ENCODE measurements at regions not wholly inside any gene's neighbourhood (a gene's known extent, or its start where the extent isn't known, plus 50 kb on each side); places are given as distances from the start of the nearest gene placed in this dataset.
A peak's percentile ranks its signal among the peaks of the same experiment; 100 is the strongest.

GRCh38 chr2:217404236-217404760 is 544.4 kb upstream of the TNP1 start:
- DNase-seq (ENCODE audit: low spot score): no peak

DNA sequence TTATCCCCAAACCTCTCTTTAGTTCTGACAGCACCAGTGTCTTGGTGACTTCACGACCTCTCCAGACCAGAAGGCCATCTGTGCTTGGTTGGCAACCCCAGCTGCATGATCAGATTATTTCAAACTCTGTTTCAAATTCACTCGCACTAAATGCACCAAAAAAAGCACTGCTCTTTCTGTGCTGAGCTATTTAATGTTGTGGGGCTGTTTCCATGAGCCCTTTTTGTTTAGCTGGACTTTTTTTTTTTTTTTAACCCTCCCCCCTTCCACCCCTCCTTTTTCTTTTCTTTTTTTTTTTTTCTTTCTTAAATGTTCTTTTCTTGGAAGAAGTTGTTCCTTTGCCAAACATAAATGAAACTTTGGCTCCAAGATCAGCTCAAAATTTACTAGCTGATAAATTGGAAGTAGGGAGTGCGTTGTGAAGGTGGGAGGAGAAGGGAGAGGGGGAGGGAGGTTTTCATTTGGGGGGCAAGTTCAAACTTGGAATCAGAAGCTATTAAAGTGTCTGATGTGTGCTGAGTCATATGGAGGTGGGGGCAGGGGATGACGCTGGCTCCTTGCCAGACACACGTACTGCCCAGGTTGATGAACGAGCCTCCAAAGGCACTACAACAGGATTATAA is 543.0 kb upstream of the TNP1 start:
- no peak for DNase-seq (ENCODE audit: low spot score)

DNA sequence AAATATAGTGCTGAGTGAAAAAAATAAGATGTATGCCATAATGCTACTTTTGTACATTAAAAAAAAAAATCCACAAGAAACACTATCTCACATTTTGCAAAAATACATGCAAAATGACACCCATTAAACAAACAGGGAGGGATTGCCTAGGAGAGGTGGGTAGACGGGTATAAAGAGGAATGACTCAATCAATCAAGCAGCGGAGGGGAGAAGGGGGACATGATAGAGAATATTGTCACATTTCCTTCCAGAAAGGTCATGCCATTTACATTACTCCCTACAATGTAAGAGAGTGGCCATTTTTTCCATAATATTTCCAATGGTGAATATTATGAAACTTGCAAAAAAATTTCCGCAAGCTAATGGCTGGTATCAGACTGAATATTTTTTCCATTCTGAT is 542.3 kb upstream of the TNP1 start:
- DNase-seq (ENCODE audit: low spot score): no peak

- DNase-seq (ENCODE audit: low spot score): peak; percentile 1
Observed at GRCh38 chr2:217399291-217399690, 539.4 kb upstream of the TNP1 start.

DNA sequence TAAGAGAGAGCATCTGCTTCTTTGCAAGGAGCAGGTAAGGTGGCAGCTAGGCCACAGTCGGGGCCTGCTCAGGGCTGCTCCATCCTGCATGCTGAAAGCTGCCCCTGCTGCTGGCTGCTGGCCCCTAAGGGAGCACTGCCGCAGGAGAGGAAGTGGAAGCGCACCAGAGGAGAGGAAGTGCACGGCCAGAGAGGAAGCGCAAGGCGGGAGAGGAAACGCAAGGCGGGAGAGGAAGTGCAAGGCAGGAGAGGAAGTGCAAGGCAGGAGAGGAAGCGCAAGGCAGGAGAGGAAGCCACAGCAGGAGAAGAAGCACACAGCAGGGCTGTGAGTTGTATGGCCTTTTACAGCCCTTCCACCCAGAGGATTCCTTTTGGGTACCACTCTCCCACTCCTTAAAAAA is 539.0 kb upstream of the TNP1 start:
- peak; percentile 15 for DNase-seq (ENCODE audit: low spot score)

- no peak for DNase-seq (ENCODE audit: low spot score)
Observed at GRCh38 chr2:217398101-217398500, 538.2 kb upstream of the TNP1 start.

DNA sequence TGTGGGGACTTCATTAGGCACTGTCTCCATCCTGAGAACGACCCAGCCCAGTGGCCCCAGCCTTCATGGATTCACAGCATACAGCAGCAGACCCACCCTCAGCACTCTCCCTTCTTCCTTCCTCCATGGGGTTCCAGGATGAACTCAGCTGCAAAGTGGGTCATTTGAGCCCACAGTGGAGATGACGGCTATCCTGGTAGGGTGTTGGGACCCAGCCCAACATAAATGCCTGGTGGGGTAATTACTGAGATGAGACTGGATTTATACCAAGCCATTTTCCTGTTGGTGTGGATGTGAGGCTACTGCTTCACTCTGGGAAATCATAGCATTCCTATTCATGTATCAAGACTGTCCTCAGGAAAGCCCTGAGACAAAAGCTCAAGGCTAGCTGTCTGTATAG is 536.7 kb upstream of the TNP1 start:
- no peak for DNase-seq (ENCODE audit: low spot score)

- no peak for DNase-seq (ENCODE audit: low spot score)
Observed at GRCh38 chr2:217396165-217396564, 536.3 kb upstream of the TNP1 start.

DNA sequence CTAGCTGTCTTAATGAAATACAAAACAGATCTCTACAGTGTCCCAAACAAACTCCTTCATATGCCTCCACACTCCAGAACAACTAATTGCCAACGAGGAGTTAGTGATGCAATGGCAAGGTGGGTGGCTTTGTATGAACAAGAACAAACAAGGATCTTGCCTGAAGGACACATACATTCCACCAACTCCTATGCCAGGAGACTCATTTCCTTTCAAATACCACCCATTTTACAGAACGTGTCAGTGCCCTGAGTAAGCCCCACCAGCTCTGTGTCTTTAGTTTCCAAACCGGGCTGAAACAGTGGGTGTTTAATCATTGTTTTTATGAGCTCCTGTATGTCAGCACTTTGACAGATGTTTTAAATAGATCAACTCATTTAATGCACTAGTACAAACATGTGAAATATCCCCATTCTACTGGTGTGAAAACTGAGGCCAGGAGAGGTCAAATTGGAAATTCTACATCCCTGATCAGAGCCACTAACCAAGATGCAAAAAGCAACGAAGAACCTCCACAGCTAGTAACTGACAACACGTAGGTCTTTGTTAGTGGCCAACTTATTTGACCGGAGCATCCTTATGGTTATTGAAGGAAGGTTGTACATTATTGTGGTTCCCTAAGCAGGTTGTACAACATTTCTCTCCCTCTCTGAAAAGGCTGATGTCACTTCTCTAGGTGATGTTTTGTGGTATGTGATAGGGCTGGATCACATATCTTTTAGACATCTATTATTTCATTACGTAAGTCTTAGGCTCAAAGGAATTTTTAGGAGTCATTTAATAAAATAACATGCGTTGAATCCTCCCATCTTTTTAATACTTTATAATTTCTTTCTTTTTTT is 534.9 kb upstream of the TNP1 start:
- no peak for DNase-seq (ENCODE audit: low spot score)

- no peak for DNase-seq (ENCODE audit: low spot score)
Observed at GRCh38 chr2:217393585-217394032, 533.7 kb upstream of the TNP1 start.

DNA sequence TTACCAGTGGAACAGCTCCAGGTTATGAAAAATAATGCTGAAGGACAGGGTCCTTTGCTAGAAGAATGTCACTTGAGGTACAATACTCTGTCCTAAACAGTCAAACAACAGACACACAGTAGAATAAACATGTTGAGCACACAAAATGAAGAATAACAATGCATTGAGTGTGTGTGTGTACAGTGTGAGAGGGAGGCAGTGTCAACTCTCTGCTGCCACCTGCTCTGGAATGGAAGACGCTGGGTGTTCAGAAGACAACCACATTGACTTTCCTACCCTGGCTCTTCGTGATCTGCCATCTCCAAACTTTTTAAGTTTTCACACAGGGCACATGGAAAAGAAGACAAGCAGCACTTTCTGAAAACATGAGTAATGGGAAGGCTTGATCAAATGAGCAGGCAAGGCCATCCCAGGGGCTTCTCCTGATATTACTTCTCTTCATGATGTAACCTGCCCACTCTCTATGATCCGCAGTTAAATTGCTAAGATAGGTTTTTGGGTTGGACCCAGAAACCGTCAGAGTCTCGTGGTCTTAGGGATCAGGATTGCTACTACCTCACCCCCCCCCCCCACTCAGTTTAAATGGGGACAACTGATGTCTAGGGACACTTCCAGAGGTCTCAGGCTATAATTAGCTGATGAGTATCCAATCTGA is 533.2 kb upstream of the TNP1 start:
- no peak for DNase-seq (ENCODE audit: low spot score)

DNA sequence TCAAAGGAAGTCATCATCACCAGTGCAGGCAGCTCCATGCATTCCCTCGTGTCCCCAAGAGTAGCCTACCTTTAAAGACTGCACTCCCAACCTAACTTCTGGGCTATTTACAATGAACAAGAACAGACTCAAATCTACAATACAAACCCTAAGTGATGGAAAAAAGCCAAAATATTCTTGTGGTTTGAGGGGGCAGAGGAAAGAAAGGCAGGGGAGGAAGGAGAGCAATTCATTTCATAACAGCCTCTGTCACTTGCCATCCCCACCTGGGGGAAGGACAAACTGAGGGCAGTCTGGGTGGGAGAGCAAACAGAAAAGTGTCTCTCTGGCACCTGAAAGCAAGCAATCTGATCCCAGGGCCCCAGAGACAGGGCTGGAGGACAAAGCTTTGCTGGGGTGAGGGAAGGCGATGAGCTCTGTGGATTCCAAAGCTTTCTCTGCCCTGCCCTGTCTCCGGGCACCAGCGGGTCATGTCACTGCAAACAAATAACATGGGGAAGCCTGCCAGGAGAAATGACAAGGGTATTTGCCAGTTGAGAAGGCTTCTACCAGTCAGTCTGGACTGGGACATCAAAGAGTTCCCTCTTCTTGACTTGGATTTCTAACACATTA is 528.0 kb upstream of the TNP1 start:
- no peak for DNase-seq (ENCODE audit: low spot score)

DNA sequence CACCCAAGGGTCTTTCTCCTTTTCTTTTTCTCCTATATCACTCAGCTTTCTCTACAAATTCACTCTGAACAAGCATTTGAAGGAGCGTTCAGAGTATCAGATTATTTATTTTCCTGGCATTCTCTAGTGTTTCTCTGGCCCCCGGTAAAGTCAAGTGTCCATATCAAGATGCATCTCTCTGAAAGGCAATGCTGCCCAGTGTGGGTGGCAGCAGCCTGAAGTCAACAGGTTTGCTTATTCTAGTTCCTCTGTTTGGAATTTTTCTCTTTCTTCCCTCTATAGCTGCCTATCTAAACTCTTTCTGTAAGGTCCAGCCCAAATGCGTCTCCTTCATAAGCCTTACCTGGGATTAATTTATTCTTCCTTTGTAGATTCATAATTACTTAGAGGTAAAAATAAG is 526.2 kb upstream of the TNP1 start:
- no peak for DNase-seq (ENCODE audit: low spot score)

- DNase-seq (ENCODE audit: low spot score): no peak
Observed at GRCh38 chr2:217383620-217384019, 523.8 kb upstream of the TNP1 start.

- DNase-seq (ENCODE audit: low spot score): no peak
Observed at GRCh38 chr2:217382794-217383193, 522.9 kb upstream of the TNP1 start.

DNA sequence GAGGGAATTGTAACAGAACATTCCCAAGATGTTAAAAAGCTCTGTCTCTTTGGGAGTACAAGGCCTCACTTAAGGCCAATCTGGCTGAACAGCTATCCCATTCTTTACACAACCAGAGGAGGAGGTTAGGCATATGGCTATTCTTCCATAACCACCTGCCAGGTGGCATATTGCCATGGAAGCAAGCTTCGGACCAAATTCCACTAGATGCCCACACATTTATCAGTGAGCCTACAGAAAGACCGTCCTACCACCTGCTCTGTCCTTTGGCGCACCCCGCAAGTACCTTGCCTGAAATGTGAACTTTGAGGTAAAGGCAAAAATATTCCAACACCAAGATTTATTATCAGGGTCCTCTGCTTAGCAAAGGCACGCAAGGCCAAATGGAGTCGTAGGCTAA is 519.9 kb upstream of the TNP1 start:
- no peak for DNase-seq (ENCODE audit: low spot score)

GRCh38 chr2:217372794-217373193 is 512.9 kb upstream of the TNP1 start:
- DNase-seq (ENCODE audit: low spot score): no peak

- no peak for DNase-seq (ENCODE audit: low spot score)
Observed at GRCh38 chr2:217371781-217372213, 511.9 kb upstream of the TNP1 start.

- peak; percentile 11 for DNase-seq (ENCODE audit: low spot score)
Observed at GRCh38 chr2:217370391-217370790, 510.5 kb upstream of the TNP1 start.

DNA sequence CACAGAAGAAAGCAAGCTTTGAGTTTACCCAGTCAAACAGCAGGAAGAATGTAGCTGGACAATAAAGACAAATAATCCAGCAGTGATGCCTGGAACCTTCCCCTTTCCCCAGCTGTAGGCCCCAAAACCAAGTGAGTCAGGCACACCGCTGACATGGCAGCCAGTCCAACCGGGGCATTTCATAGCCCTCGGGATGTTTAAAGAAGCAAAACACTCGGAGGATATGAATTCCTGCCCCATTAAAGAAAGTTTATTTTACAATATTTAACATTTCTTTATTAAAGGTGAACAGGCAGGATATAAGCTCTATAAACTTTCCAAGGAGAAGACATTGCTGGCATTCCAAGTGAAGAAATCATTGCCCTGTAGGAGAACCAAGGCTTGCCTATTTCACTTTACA is 507.6 kb upstream of the TNP1 start:
- no peak for DNase-seq (ENCODE audit: low spot score)

DNA sequence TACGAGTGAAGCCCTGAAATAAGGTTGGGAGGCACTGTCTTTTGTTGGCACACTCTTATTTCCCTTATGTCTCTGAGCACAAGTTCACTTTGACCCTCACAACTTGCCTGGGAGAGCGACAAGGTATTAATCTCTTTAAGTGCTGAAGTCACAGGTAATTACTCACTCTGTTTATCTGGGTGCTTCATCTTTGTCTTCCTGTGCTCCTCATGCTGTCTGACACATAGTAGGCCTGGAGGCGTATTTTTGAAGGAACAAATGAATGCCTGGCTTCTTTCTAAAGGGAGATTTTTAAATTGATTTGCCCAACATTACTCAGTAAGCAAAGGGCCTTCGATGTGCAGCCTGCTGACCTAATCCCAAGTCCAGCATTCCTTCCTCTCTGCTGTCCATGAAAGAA is 507.1 kb upstream of the TNP1 start:
- DNase-seq (ENCODE audit: low spot score): no peak

GRCh38 chr2:217366266-217366895 is 506.5 kb upstream of the TNP1 start:
- DNase-seq (ENCODE audit: low spot score): no peak

Measured in kidney capillary endothelial cell (primary cell).